OCI-LY1 (cell line): ENCODE measurements at regions not wholly inside any gene's neighbourhood (a gene's known extent, or its start where the extent isn't known, plus 50 kb on each side); places are given as distances from the start of the nearest gene placed in this dataset.

ENCODE experiments used
- EZH2 ChIP-seq: fragments of 200-600 bp; sonication (generic), shearing (Covaris generic); IDR thresholded peaks from 2 replicates; pipeline ENCODE4 v1.8.0; 2017; ENCODE audit warnings: borderline replicate concordance, mixed run types, mild to moderate bottlenecking, antibody characterized with exemption, low read length, moderate library complexity, mixed read lengths
- TF ChIP-seq, protein P1 (sequence below): fragments of 200-600 bp; sonication (generic), shearing (Covaris generic); IDR thresholded peaks from 2 replicates; pipeline ENCODE4 v1.5.1; 2017; ENCODE audit warnings: mild to moderate bottlenecking, antibody characterized with exemption, low read length, moderate library complexity, mixed read lengths

DNA sequence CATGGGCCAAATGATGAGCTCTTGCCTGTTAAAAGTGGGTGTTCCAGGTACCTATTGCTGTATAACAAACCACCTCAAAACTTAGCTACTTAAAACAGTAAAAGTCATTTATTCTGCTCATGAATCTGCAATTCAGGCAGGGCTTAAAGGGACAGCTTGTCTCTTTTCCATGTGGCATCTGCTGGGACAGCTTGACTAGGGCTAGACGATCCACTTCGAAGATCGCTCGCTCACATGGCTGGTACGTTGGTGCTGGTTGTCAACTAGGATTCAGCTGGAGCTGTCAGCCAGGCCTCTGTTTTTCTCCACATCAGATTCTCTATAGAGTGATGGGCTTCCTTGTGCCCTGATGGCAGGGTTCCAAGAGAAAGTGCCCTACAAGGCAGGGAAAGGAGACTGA lies 581.3 kb downstream of the NTRK3 start:
- TF ChIP-seq, protein P1, sequence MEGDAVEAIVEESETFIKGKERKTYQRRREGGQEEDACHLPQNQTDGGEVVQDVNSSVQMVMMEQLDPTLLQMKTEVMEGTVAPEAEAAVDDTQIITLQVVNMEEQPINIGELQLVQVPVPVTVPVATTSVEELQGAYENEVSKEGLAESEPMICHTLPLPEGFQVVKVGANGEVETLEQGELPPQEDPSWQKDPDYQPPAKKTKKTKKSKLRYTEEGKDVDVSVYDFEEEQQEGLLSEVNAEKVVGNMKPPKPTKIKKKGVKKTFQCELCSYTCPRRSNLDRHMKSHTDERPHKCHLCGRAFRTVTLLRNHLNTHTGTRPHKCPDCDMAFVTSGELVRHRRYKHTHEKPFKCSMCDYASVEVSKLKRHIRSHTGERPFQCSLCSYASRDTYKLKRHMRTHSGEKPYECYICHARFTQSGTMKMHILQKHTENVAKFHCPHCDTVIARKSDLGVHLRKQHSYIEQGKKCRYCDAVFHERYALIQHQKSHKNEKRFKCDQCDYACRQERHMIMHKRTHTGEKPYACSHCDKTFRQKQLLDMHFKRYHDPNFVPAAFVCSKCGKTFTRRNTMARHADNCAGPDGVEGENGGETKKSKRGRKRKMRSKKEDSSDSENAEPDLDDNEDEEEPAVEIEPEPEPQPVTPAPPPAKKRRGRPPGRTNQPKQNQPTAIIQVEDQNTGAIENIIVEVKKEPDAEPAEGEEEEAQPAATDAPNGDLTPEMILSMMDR: no peak
- no peak for TF ChIP-seq EZH2
